Sigmoid colon (tissue), 4 donors: ENCODE measurements at regions not wholly inside any gene's neighbourhood (a gene's known extent, or its start where the extent isn't known, plus 50 kb on each side); places are given as distances from the start of the nearest gene placed in this dataset.

Source experiments
- EP300 ChIP-seq, 4 donors: sonication (generic); formaldehyde crosslinking; IDR thresholded peaks; one replicate each; pipeline ENCODE4 v1.6.1; 2017; ENCODE audit warnings: antibody characterized with exemption in 4 of 4
- POLR2A ChIP-seq, 2 donors: fragments of 450-650 bp; IDR thresholded peaks; one replicate each; pipeline ENCODE4 v1.6.1; 2016; ENCODE audit warnings: antibody characterized with exemption in 2 of 2, mild to moderate bottlenecking in 2 of 2, moderate library complexity in 2 of 2
- POLR2AphosphoS5 ChIP-seq, 4 donors: sonication (generic); formaldehyde crosslinking; IDR thresholded peaks; one replicate each; pipeline ENCODE4 v1.6.1; 2017; ENCODE audit warnings: antibody characterized with exemption in 4 of 4
- TF ChIP-seq, protein P1 (sequence below), 4 experiments: fragments of 450-650 bp in 3 of 4; fragments of 200-600 bp in 1 of 4; IDR thresholded peaks; one replicate each; pipeline ENCODE4 v1.5.1; 2016 to 2019; ENCODE audit warnings: antibody characterized with exemption in 4 of 4, mild to moderate bottlenecking in 3 of 4, moderate library complexity in 2 of 4

DNA sequence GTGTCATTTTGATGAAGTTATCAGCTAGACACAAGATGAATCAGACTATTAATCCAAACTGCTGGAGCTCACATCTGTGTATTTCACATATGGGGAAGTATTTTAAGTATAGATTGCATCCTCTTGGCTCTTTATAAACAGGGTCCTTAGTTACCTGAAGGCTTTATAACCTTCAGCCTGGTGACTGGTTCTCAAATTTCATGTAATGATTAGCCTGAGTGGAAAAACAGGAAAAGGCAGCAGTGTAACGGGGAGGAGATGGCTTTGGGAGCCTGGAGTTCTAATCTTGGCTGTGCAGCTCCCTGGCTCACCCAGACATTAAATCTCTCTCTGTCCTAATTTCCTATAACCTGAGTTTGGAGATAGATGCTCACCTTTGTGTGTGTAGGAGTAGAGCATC, 103.8 kb upstream of the HPF1 start:
- TF ChIP-seq, protein P1, sequence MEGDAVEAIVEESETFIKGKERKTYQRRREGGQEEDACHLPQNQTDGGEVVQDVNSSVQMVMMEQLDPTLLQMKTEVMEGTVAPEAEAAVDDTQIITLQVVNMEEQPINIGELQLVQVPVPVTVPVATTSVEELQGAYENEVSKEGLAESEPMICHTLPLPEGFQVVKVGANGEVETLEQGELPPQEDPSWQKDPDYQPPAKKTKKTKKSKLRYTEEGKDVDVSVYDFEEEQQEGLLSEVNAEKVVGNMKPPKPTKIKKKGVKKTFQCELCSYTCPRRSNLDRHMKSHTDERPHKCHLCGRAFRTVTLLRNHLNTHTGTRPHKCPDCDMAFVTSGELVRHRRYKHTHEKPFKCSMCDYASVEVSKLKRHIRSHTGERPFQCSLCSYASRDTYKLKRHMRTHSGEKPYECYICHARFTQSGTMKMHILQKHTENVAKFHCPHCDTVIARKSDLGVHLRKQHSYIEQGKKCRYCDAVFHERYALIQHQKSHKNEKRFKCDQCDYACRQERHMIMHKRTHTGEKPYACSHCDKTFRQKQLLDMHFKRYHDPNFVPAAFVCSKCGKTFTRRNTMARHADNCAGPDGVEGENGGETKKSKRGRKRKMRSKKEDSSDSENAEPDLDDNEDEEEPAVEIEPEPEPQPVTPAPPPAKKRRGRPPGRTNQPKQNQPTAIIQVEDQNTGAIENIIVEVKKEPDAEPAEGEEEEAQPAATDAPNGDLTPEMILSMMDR (IDR thresholded peaks at IDR 0.05) = no peak
- TF ChIP-seq POLR2AphosphoS5 (IDR thresholded peaks at IDR 0.05) (no peak), EP300 (IDR thresholded peaks at IDR 0.05) (no peak), POLR2A (IDR thresholded peaks at IDR 0.05) (no peak)
